ENCODE measurements at regions not wholly inside any gene's neighbourhood (a gene's known extent, or its start where the extent isn't known, plus 50 kb on each side); places are given as distances from the start of the nearest gene placed in this dataset.
"Not testable (repeated sequence)": the region's sequence is repeated elsewhere in the genome, so short reads cannot be mapped to it uniquely, and the experiment has no call there.

DNA sequence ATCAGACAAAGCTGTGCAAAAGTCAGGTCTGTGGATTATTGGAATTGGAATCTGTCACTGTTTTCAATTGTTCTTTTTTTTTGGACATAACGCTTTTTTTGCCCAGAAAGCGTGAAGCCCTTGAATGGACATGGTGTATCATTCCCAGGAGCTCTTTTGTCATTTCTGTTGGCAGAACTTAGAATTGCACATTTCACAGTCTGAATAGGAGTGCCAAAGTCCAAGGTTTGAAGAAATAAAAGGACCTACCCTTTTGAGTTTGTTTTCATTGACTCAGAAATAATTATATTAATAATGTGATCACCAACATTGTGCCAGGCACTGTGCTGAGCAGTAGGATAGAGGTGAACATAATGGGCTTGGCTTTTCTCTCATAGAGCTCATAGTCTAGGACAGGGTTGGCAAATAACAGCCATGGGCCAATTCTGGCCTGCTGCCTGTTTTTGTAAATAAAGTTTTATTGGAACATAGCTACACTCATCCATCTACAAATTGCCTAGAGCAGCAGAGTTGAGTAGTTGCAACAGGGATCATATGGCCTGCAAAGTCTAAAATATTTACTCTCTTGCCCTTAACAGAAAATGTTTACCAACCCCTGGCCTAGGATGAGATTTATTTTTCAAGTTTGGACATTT is 62.6 kb upstream of the ATXN1 start:
- H3K4me3 ChIP-seq (ENCODE audit: low read length) = no peak overlapping the region
- TF ChIP-seq ZNF274 (IDR thresholded peaks at IDR 0.05; ENCODE audit: low read depth, low read length) = no peak

DNA sequence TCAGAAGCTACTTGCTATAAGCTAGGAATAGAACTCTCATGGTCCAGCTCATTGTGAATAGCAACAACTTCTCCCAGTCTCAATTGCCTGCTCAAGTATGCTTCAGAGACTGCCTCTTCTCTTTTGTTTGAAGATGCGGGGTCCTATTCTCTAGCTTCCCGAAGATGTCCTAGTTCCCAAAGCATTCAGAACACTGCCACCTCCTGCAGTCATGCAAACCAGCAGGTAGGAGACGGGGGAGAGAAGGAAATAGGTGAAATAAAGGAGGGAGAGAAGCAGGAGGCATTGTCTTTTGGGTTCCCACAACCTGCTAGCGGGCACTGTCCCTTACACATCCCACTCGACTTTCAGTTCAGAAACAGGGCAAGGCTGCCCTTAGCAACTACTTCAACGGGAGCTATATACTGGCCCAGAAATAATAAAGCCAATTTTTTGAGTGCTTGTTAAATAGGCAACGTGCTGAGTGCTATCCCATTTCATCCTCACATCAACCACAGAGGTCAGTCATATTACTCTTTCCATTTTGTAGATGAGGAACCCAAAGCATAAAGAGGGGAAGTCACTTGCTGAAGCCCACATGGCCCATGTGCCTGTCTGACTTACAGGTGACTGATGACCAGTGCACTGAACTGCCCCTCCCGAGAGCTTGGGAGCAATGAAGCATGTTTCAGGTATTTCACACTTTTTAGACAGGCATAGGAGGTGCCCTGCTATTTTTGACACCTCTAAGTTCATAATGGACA is 61.9 kb upstream of the ATXN1 start:
- TF ChIP-seq ZNF274 (IDR thresholded peaks at IDR 0.05; ENCODE audit: low read depth, low read length) = no peak
- no peak overlapping the region for H3K4me3 ChIP-seq (ENCODE audit: low read length)

DNA sequence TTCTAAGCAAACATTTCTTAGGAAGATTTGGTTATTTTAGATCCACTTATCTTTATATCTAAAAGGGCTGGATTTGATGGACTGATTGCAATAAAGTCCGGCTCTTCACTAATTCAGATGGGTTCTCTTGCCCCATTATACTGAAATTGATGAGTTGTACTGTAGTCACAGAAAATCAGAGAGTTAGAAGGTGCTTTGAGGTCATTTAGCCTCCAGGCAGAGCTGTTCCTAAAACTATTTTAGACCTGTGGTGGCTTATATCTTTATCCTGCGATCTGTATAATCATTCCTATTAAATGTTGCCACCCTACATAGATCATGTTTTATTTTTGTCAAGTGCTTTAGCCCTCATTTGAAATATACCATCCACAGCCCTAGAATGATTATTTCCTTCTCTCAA is 61.3 kb upstream of the ATXN1 start:
- no peak for TF ChIP-seq ZNF274 (IDR thresholded peaks at IDR 0.05; ENCODE audit: low read depth, low read length)
- no peak overlapping the region for H3K4me3 ChIP-seq (ENCODE audit: low read length)

DNA sequence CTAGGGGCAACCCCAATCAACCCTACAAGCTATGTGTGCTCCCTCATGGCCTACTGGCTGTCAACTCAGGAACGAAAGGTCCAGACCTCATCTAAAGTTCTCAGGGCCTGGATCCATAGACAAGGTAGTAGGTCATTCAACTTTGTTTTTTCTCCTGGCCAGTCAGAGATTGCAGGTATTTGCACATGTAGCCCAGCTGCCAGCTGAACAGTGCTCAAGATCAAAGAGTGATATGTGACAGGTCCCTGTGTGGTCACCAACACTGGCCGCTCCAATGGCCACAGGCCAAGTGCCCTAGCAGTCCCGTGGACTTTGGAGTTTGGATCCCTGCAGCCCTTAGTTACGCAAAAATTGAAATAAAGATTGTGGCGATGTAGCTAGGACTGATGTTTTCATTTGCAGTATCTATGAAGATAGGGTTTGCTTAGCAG is 60.6 kb upstream of the ATXN1 start:
- no peak for TF ChIP-seq ZNF274 (IDR thresholded peaks at IDR 0.05; ENCODE audit: low read depth, low read length)
- no peak overlapping the region for H3K4me3 ChIP-seq (ENCODE audit: low read length)

DNA sequence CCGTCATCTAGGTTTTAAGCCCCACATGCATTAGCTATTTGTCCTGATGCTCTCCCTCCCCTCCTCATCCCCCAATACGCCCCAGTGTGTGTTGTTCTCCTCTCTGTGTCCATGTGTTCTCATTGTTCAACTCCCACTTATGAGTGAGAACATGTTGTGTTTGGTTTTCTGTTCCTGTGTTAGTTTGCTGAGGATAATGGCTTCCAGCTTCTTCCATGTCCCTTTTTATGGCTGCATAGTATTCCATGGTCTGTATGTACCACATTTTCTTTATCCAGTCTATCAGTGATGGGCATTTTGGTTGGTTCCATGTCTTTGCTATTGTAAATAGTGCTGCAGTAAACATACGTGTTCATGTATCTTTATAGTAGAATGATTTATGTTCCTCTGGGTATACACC is 59.0 kb upstream of the ATXN1 start:
- not testable (repeated sequence) for H3K4me3 ChIP-seq (ENCODE audit: low read length)

DNA sequence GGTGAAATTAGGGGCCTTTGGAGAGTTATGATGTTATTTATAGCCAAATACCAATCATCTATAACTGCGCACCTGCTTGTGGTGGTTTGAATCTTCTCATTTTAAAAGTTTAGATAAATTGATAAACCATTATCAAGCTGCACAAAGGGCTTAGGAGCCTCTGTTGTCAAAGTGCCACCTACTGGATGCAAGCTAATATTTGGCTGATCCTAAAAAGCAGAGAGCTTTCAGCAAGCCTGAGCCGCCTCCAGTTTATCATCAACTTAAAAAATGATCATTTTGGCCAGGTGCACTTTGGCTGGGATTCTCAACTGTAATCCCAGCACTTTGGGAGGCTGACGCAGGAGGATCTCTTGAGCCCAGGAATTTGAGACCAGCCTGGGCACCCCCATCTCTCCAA is 58.5 kb upstream of the ATXN1 start:
- no peak for TF ChIP-seq ZNF274 (IDR thresholded peaks at IDR 0.05; ENCODE audit: low read depth, low read length)

DNA sequence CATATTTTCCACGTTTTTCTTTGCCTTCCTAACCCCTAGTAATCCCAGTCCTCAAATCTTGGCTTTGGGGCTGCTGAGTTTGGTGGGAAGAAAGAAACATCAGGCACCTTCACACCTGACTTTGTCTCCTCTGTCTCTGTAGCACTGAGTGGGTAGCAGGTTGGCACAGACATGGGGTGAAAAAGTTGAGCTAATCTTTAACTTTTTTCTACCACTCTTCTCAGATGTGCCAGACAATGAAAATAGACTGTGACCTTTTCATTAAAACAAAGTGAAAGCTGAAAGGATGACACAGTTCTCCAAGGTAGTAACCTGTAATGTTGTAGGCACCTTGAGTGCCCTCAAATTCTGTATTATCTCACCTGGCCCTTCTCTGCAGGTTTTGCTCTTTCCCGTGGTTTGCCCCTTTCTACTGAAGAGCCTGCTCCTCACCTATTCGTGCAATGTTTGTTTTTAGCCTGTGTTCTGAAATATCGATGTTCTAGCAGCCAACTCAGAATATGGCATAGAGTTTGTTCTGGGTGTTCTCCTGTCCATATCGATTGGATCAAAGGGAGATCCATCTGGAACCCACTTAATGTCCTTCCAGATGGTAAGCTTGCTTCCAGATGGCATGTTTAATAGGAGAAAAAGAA is 57.8 kb upstream of the ATXN1 start:
- H3K4me3 ChIP-seq (ENCODE audit: low read length) = no peak overlapping the region
- TF ChIP-seq ZNF274 (IDR thresholded peaks at IDR 0.05; ENCODE audit: low read depth, low read length) = no peak

More for the DNA sequence above, 58.5 kb upstream of the ATXN1 start:
- H3K4me3 ChIP-seq (ENCODE audit: low read length) = no peak overlapping the region

DNA sequence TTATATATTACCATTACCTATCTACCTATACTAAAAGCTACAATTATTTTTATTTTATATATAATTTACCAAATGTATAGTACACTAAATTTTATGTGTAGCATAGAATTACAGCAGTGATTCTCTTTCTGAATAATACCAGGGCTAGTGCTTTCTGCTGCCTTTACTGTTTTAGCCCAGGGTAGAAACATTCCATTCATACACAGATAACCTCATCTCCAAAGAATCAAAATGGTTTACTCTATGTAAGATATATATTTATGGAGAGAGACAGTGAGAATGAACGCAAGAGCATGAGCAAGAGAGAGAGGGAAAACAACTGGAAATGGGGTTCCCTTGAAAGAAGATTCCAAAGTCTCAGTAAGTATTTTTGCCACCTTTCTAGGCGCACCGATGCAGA is 56.3 kb upstream of the ATXN1 start:
- no peak for TF ChIP-seq ZNF274 (IDR thresholded peaks at IDR 0.05; ENCODE audit: low read depth, low read length)
- H3K4me3 ChIP-seq (ENCODE audit: low read length) = no peak overlapping the region

DNA sequence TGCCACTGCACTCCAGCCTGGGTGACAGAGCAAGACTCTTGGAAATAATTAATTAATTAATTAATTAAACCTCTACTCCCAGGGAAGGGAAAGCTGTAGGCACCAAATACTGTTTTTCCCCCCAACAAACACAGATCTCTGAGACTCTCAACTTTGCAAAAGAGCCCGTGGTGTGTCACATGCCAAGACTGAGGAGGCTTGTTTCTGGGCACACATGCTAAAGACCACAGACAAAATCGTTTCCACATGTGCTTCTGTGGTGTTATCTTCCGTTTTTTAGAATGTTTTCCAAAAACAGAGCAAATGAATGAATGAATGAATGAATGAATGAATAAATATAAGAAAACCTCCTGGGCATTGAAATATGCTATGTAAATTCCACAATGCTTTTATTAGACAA is 55.6 kb upstream of the ATXN1 start:
- no peak for TF ChIP-seq ZNF274 (IDR thresholded peaks at IDR 0.05; ENCODE audit: low read depth, low read length)
- no peak overlapping the region for H3K4me3 ChIP-seq (ENCODE audit: low read length)

DNA sequence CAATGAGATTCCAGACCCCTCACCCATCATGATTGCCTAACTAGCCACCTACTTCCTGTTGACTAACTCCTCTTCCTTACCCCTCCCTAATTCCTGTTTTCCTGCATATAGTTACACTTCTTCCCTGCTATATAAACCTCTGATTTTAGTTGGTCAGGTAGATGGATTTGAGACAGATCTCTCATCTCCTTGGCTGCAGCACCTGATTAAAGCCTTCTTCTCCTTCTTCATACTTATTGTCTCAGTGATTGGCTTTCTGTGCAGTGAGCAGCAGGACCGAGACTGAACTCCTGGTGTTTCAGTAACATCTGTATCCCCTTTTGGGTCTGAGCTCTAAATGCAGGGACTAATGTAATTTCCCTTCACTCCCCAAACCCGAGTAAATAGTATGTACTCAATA is 51.7 kb upstream of the ATXN1 start:
- no peak overlapping the region for H3K4me3 ChIP-seq (ENCODE audit: low read length)
- TF ChIP-seq ZNF274 (IDR thresholded peaks at IDR 0.05; ENCODE audit: low read depth, low read length) = no peak

DNA sequence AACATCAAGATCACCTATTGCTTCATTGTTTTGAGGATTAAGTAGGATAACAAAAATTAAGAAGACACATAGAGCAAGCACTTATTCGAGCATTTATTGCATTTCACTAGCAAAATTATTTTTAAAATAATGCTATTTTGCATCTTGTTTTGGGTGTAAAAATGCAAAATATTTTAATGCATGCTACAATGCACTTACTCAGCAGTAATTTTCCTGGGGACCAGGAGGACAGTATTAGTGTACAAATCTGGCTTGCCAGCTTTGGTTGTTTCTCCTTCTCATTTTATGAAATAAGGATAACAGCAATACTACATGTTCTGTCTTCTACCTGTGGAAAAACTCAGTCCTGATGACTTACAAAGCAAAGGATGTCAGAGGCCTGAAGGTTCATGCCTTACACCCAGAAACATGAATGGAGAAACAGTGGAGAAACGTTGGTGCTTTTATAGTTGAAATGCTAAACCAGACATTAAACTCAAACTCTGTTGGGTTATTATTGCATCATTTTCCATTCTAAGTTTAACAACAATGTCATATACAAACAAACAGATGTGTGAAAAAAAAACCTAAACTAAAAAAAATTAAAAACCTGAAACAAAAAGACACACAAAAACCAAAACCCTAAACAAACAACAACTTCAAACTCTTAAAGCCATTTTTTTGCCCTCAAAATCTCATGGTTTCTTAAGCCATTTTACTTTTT is 50.2 kb upstream of the ATXN1 start:
- no peak overlapping the region for H3K4me3 ChIP-seq (ENCODE audit: low read length)
- no peak for TF ChIP-seq ZNF274 (IDR thresholded peaks at IDR 0.05; ENCODE audit: low read depth, low read length)

All from GM08714 (cell line).